HG02973 (cell line): ENCODE measurements at regions not wholly inside any gene's neighbourhood (a gene's known extent, or its start where the extent isn't known, plus 50 kb on each side); places are given as distances from the start of the nearest gene placed in this dataset.

Source experiments
- ATAC-seq: cut with Tn5 transposase; IDR thresholded peaks from one replicate; pipeline ENCODE4 v1.9.1; 2021; ENCODE audit warnings: moderate library complexity; ENCODE audit not compliant: unreplicated experiment

DNA sequence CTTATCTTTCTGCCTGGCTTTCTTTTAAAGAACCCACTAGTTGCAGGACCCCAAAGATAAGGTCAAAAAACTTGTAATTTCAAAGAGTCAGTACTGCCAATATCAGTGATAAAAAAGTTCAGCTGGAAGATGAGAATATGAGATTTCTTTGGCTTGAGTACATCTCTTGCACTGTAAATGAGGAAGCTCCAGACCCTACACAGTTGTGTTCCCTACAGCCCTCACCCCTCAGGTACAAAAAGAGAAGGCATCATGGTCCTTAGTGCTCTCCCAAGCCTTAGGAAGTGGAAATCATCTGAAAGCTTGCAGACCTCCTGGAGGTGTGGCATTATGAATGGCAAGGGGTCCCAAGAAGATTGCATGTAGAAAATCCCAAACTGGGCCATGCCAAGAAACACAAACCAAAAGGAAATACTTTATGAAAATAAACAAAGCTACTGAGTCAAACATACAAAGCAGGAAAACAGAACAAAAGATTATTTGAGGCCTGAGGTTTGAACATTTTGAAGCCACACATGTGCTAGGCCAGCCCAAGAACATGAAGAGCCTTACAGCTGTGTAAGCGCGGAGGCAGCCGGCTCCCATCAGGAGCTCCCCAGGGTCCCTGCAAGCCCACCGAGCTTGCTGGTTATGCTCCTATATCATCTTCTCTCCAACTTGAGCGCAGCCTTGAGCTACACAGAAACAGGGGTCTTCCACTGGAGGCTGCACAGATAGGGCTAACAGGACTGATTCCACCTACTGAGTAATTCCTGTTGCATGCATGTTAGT lies 217.0 kb downstream of the OSR1 start:
- ATAC-seq: no peak

DNA sequence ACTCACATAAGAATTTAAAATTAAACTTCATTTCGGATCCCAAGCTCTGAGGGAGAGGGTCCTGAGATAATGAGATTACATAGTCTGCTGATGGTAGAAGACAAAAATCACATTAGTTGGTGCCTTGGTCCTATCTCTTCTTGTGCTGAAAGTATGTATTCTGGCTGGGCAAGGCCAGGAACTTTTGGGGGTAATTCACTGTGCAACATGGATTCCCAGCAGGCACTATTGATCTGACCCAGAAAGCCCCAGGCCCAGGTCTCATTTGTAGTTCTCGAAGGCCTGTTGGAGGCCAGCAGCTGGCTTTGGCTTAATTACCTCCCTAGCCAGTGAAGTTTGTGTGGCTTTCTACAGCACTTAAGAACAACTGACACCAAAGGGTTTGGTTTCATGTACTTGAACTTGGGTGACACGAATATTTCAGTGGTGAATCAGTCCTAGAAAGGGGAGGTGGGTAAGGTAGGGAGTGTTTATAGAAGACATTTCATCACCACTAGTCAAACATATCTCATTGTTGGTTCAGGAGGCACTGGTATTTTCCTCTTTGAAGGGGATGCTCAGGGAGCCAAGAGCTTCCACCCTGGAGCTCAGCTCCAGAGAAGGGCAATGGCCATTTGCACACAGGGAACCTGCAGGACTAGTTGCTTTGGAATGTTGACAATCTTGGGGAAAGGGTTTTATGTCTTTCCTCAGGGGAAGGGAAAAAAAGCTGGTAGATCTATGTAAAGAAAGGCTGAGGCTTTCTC lies 217.8 kb downstream of the OSR1 start:
- ATAC-seq: no peak

DNA sequence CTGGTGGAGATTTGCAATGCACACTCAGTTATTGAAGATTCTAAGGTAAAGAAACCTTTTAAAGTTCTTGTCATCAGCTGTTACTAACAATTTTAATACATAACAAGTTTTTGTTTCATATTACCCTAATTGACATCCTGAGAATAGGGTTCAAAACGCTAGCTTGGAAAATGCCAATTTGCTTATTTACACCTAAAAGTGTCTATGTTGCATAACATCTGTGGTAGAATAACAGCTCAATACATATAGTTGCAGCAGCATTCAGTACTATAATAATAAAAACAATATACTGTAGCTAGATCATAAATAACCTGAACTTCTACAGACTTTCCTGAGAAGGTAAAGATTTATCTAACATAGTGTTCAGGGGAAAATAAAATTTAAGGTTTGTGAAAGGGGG lies 219.0 kb downstream of the OSR1 start:
- no peak for ATAC-seq

DNA sequence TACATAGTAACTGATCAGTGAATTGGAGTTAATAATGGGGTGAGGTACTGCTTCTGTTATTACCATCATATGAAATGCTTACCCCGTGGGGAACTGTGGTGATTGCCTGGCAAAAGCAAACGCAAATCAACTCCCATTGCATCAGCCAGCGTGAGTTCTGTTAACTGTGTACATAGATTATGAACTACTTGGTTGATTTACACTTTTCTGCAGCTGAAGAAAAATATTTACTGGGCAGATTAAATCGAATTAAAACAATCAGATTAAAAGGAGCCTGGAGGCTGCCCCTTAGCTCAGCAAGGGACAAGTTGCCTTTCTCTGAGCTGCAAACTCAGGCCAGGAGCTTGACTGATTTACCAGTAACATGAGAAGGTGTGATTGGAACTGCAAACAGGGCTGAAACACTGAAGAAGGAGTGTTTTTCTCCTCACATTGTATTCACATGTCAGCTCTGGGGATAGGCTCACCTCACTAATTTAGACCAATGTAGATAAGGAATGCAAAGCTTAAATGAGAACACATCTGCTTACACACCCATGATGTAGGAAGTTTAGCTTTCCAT lies 220.1 kb downstream of the OSR1 start:
- ATAC-seq: no peak

DNA sequence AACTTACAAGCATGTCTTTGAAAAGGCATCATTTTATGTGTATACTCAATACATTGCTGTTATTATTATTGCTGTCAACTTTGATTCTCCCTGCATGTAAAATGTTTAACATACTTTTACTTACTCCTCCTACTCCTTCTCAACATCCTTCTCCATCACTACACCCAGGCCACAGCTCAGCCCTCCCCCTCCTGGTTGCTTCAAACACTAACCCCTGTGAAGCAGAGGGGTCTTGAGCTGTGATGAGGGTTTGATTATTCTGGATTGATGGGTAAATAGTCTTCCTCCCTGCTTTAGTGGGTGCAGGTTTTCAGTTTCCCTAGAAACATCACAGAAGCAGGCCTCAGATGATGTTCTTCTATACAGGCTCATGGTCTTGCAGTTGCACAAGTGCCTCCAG lies 221.0 kb downstream of the OSR1 start:
- ATAC-seq: no peak

DNA sequence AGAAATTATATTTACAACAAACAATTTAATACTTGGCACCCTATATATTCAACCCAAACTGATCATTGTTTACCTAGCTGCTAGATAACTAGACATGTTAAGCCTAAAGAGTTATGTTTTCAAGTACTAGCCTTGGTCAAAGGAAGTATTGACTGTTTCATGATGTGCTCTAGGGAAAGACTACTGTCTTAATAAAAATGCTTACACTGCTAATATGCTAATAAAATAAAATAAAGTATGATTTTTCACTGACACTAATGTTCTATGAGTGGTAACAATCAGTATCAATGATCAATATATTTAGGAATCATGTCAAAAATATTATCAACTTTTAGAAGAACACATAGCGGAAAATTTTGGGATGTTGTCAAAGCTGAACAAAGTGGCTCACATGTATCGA lies 225.5 kb downstream of the OSR1 start:
- ATAC-seq: no peak

DNA sequence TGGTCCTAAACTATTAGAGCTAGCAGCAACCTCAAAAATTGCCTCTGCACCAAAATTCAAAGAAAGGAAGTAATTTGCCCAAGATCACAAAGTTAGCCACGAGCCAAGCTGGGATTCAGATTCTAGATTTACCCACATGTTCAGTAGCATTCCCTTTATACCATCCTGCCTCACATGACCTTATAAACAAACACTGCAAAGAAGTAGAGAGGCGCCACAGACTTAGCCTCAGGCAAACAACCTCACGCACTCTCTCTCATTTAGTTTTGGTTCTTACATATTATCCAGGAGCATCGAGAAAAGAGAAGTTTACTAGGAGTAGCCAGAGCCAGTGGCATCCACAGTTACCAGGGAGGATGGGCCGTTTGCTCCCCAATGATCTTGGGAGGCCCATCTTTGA lies 226.6 kb downstream of the OSR1 start:
- no peak for ATAC-seq

DNA sequence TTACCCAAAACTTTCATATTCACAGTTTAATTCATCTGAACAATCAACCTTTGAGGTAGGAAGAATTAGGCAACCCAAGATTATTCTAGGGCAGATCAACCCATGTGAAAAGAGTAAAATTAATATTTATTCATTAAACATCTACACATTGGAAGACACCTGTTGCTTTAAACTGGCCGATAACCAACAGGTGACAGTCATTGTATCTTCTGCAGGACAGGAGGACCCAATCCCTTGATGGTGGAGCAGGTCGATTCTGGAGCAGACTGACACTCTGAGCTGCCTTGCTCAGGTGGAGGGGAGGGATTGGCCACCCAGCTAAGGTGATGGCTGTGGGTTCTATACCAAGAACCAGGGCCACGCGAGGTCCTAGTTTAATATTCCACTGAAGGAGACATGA lies 230.3 kb downstream of the OSR1 start:
- ATAC-seq: no peak

DNA sequence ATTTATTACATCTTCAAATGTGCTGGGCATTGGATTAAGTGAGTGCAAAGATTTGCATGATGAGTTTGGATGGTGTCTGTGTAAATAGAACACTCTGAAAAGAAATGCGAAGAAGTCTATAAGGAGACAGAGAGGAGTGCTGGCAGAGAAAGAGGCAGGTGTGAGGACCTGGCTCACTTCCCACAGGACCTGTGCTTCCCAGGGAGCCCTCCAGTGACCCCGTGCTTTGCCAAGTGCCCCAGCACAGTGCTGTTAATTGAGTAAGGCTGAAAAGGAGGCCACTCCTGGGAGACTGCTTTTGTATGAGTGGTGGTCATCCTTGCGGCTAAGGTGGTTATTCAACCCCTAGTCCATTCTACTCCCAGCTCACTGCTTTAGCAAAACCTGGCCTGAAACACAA lies 230.8 kb downstream of the OSR1 start:
- no peak for ATAC-seq

DNA sequence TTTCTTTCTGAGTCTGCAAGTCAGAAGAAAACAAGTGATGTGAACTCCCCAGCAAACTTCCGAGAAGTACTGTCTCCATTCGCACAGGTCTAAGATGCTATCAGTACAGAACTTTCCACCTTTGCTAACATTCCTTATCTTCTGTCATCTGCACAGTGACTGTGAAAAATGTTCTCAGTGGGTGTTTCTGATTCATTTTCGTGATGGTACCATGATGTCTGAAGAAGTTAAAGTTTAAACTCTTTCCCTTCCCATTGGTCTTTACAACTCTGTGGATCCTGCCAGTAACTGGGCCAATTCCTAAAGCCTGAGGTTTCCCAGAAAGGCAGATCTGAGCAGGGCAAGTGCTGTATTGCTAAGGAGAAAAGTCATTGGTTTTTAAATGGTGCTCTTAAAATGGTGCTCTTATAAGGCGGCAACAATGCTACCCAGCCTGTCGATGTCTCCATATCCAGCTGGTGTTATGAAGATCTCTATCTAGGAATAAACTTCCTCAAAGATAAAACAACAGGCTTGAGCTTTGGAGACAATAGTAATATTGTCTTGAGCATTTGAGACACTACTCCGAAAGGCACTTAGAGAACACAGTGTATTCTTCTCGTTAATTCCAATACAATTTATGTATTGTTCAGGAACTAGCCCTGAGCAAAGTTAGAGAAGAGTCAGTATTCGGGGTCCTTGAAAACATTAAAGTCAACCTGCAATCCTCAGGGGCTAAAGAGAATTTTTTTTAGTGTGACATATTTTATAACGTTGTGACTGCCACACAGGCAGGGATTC lies 232.3 kb downstream of the OSR1 start:
- no peak for ATAC-seq

DNA sequence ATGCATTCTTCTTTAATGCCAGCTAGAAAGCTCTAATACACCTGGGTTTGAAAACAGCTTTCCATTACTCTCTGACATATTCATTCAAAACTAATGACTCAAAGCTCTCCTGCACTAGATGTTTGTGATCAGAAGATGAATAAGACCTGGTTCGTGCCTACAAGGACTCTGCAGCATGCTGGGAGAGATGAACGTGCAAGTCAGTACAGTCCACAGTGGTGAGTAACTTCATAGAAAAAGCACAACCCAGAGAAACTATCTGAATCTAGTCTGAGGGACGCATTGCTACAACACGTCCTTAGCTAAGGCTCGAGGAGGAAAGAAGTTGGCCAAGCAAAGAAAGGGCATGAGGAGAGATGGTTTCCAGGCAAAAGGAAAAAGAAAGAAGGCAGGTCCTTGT lies 234.3 kb downstream of the OSR1 start:
- no peak for ATAC-seq

DNA sequence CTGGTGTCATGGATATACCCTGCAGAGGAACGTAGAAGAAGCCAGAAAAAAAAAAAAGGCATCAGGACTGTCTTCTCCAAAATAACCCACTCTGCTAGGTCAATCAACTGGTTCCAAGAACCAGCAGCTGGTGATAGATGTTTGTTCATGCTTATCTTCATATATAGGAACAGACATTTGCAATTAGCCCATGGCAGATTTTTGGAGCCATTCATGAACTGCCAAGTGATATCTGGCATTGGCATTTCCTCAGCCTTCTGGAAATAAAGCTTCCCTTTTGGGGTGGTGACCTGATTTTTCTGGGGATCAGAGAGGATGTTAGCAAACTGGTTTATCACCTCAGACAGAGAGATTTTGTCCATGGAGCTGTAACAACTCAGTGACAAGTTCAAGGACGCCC lies 234.9 kb downstream of the OSR1 start:
- ATAC-seq: no peak

DNA sequence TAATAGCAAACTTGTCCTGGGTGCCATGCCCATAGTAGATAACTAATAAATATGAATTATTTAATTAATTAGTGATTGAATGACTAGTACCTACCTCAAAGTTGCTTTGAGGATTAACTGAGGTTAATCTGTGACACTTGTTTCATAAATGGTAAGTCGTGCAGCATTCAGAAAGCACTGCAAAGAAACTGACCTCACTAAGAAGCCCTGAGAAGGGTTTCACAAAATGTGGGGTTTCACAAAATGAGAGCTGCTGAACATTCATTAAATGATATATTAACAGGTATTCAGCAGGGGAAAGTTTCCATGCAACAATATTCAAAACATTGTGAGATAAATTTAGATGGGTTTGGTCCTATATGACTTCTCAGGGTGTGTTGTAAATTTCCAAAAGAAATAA lies 236.2 kb downstream of the OSR1 start:
- ATAC-seq: no peak

DNA sequence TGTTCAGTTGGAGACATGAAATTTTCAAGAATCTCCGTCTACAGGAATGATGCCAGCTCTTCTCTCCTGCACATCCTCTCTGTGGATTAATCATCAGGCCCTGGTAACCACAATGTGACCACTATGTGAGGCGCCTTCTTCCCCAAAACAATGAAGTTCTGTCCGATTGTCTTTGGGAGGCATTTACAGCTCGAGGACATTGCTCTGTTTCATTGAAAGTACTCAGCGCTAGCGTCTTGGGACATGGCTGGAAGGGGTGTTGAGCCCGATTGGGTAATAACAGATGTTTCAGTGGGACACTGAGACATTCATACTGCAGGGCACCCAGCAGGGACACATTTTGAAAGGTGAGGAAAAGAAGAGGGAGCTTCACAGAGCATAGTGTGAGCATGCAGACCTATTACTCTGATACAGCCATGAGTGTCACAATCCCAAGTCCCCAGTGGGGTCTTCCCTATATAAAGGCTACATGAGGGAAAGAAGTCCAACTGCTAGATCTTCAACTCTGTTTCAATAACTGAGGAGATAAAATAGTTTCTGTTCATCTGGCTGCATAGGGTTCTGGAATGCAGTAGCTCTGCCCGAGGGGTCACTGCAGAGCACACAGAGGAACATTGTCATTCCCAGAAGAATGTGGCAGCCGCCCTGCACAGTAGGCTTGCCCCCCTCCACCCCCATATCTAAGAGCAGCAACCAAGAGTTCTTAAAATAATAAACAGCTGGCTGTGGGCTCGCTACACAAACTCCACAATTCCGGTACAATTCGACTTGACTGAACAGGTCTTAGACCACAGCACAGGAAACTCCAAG lies 237.3 kb downstream of the OSR1 start:
- no peak for ATAC-seq

DNA sequence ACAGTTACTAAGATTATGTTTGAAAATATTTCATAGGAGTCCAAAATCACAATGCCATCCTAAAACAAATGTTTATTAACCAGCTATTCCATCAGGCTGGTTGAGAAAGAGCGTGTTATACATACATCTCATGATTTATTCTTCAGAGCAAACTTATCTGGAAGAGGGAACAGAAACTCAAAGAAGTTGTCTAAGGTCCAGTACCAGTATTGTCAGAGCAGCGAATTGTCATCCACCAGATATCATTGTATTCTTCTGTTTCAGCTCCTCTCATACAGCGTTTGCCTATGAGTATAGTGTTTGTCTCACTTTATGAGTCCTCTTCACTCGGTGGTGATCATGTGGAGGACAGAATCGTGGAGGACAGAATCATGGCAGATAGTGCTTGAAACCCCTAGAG lies 238.2 kb downstream of the OSR1 start:
- ATAC-seq: no peak

DNA sequence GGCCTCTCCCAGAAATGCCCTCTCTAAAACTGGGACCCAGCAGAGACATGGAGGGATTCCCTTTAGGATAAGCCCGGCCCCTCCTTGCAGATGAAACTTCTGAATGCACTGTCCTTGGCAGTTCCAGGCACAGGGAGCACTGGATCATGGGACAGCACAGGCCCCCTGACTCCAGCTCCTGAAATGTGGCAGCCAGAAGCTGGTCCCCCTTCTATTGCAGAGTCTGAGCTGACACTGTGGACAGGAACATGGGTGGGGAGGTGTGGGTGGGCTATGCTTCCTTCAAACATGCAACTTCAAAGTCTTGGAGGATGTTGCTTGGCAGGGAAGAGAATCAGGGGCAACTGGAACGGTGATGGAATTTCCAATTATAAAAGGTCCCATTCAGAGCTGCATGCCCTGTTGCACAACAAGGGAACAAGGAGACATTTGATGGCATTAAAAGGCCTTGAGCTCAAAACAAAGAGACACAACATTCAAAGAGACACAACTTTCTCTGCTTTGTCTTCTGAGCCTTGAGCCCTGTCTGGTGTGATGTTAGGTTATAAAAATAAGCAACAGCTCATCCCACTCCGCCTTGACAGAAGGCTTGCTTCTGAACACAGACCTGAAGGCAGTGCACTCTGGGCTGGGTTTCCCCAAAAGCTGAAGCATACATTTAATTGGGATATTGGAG lies 239.0 kb downstream of the OSR1 start:
- no peak for ATAC-seq

DNA sequence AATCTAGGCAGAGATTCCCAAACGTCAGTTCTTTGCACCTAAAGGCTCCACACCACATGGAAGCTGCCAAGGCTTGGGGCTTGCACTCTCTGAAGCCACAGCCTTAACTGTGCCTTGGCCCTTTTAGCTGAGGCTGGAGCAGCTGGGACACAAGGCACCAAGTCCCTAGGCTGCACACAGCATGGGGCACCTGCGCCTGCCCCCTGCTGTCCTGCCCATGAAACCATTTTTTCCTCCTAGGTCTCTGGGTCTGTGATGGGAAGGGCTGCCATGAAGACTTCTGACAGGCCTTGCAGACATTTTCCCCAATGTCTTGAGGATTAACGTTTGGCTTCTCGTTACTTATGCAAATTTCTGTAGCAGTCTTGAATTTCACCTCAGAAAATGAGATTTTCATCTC lies 241.5 kb downstream of the OSR1 start:
- no peak for ATAC-seq

DNA sequence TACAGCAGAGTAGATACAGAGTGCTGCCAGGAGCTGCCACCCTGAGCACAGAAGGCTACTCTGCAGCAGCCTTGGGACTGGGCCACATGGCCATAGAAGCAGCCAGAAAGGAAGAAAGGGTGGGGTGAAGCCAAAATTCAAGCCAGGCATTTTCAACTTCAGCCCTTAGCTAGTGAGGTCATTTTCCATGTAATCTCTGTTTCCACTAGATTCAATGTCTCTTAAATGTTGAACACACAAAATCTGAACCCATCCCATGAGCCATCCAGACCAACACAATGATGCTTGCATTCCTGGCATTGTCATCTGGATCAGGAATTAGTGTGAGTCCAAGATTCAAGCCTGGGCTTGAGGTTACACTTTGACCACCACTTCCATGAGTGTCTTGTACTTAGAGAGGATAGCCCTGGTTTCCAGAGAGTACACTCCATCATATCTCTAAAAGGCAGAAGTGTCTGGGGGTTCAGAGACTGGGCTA lies 243.6 kb downstream of the OSR1 start:
- no peak for ATAC-seq

DNA sequence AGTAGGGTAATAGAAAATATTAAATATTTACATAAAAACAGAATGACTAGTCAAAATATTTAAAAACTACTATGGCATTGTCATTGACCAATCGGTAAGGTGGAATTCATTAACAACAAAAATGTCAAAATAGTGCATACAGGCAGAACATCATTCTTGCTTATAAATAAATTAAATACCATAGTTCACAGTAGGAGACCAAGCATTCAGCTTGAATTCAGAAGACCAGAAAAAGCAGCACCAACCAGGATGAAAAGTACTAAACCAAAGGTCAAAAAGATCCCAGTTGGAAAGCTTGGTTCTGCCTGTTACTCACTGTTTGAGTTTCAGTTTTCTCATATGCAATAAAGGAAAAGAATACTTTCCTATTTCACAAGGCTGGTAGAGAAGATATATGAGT lies 244.3 kb downstream of the OSR1 start:
- ATAC-seq: no peak

DNA sequence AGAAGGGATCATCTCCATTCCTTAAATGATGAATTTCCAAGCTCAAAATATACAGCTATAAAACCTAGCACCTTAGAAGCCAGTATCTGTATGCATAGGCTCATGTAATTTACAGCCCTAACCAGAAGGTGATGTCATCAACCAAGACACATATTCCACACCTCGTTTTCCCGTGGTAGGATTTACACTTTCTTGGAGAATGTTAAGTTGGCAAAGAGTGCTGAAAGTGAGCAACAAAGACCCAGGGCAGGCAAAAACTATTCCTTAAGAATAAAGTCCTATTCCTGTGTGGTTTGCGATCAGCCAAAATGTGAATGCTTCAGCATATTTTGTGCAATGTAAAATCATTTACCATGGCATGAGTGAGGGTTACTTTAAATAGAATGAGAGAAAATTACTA lies 247.1 kb downstream of the OSR1 start:
- ATAC-seq: no peak
